ENCODE measurements at regions not wholly inside any gene's neighbourhood (a gene's known extent, or its start where the extent isn't known, plus 50 kb on each side); places are given as distances from the start of the nearest gene placed in this dataset.

DNA sequence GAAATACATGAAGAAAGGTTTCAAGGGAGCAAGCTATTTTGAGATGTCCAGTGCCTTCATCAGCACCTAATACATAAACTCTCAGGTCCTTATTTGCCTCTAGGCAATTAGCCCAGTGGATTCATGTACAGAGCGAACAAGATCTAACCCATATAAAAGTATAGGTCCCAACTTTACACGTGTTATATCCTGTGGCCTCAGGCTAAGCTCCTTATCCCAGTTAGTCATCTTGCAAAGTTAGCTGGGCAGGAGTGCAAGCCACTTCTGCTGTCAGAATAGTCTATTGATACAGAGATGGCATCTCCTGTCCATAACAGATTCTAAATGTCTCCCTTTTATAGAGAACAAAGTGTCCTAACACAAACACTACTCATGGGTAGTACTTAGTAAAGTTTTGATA lies 203.9 kb upstream of the PIK3C3 start:
- no peaks in the 10 kb centered on the region for H3K79me2 ChIP-seq (ENCODE audit: control insufficient read depth, low read length)

DNA sequence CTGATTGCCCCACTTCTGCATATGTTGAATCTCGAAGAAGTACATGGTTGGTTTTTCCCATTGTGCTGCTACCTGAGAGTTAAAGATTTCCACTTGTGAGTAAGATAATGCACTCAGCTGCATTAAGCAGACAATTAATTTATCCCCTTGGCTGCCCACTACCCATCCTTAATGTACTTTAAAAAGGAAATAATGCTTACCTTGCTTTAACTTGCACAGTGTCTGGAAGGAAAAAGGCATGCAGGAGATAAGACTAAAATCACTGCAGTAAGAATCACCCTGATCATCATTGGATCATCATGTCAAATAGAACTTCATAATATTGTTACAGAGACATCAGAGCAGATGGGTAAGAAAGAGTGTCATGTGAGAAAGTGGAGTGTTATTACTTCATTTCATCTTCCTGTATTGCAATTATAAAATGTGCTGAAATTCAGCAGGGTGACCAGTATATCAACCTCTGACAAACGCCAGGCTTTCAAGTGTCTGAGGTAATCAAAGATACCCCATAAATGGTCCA lies 207.3 kb upstream of the PIK3C3 start:
- H3K27me3 ChIP-seq (ENCODE audit: control insufficient read depth, low read length) = no peaks in the 10 kb centered on the region
- no peaks in the 10 kb centered on the region for H3K4me1 ChIP-seq (ENCODE audit: control insufficient read depth, low read length)
- H3K4me2 ChIP-seq (ENCODE audit: low read length) = no peak overlapping the region

More for the DNA sequence above, 203.9 kb upstream of the PIK3C3 start:
- H4K20me1 ChIP-seq (ENCODE audit: control insufficient read depth, insufficient read depth, low read depth, low read length) = no peaks in the 10 kb centered on the region
- no peak overlapping the region for H3K4me3 ChIP-seq (ENCODE audit: low read length)
- no peak overlapping the region for H3K27ac ChIP-seq (ENCODE audit: low read depth, low read length)
- H3K27me3 ChIP-seq (ENCODE audit: control insufficient read depth, low read length) = no peaks in the 10 kb centered on the region
- H3K4me1 ChIP-seq (ENCODE audit: control insufficient read depth, low read length) = no peaks in the 10 kb centered on the region
- no peaks in the 10 kb centered on the region for H3K9me2 ChIP-seq (replicated peaks; ENCODE audit: control insufficient read depth, low read length)
- no peak overlapping the region for H3K4me2 ChIP-seq (ENCODE audit: low read length)
- no peaks in the 10 kb centered on the region for H3K36me3 ChIP-seq (ENCODE audit: control insufficient read depth, low read length)
- TF ChIP-seq EZH2phosphoT487 (IDR thresholded peaks at IDR 0.05; ENCODE audit: borderline replicate concordance, low read length) (no peak), CTCF (IDR thresholded peaks at IDR 0.05; ENCODE audit: low read depth, low read length, poor library complexity, severe bottlenecking) (no peak)
- no peaks in the 10 kb centered on the region for H3F3A ChIP-seq (ENCODE audit: control insufficient read depth, insufficient read depth)
- no peaks in the 10 kb centered on the region for H3K9me3 ChIP-seq (ENCODE audit: control insufficient read depth, insufficient read depth, low read length)

DNA sequence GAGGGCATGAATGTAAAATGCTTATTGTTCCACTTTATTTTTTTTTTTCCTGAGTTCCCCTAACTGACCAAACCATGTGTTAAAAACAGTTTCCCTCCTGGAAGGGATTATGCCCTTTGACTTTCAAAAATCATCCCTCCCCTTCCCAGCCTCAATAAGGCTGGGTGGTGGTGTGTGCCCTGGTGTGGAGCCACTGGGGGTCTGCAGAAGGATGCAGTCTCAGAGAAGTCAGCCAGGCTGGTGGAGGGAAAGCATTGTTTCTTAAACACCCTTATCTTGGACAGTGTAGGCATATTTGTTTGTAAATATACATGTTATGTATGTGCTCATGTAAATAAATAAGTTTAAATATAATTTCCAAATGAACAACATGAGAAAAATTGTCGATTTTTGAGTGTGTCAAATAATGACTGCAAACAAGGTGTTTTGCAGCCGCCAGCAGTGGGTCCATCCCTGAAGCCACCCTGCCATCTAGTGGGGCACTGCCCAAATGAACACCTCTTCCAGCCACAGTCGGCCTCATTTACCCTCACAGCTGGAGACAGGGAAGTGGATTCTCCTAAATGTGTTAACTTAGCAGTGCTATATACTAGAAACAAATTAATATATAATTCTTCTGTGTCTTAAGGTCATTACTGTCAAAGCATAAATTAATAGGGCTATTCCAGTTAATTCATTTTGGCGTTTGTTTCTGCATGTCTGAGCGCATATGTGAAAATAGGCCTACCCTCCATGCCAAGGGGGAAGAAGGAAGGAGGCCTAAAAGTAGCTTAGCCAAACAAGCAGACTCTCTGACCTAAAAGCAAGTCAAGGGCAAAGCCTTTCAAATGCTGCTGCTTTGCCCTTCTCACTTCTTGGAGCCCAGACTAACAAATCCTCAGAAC lies 209.6 kb upstream of the PIK3C3 start:
- H4K20me1 ChIP-seq (ENCODE audit: control insufficient read depth, insufficient read depth, low read depth, low read length) = no peaks in the 10 kb centered on the region
- H3K4me1 ChIP-seq (ENCODE audit: control insufficient read depth, low read length) = no peaks in the 10 kb centered on the region
- no peak overlapping the region for H3K4me2 ChIP-seq (ENCODE audit: low read length)
- no peaks in the 10 kb centered on the region for H3K36me3 ChIP-seq (ENCODE audit: control insufficient read depth, low read length)
- H3K27me3 ChIP-seq (ENCODE audit: control insufficient read depth, low read length) = no peaks in the 10 kb centered on the region
- no peaks in the 10 kb centered on the region for H3K9me3 ChIP-seq (ENCODE audit: control insufficient read depth, insufficient read depth, low read length)
- TF ChIP-seq EZH2phosphoT487 (IDR thresholded peaks at IDR 0.05; ENCODE audit: borderline replicate concordance, low read length) (no peak), CTCF (IDR thresholded peaks at IDR 0.05; ENCODE audit: low read depth, low read length, poor library complexity, severe bottlenecking) (peak; percentile 47)
- no peaks in the 10 kb centered on the region for H3F3A ChIP-seq (ENCODE audit: control insufficient read depth, insufficient read depth)
- no peaks in the 10 kb centered on the region for H3K79me2 ChIP-seq (ENCODE audit: control insufficient read depth, low read length)
- H3K9me2 ChIP-seq (replicated peaks; ENCODE audit: control insufficient read depth, low read length) = no peaks in the 10 kb centered on the region
- H3K4me3 ChIP-seq (ENCODE audit: low read length) = no peak overlapping the region
- H3K27ac ChIP-seq (ENCODE audit: low read depth, low read length) = no peak overlapping the region

More for the DNA sequence above, 207.3 kb upstream of the PIK3C3 start:
- TF ChIP-seq CTCF (IDR thresholded peaks at IDR 0.05; ENCODE audit: low read depth, low read length, poor library complexity, severe bottlenecking) = no peak
- no peak for TF ChIP-seq EZH2phosphoT487 (IDR thresholded peaks at IDR 0.05; ENCODE audit: borderline replicate concordance, low read length)
- no peak overlapping the region for H3K4me3 ChIP-seq (ENCODE audit: low read length)
- no peak overlapping the region for H3K27ac ChIP-seq (ENCODE audit: low read depth, low read length)
- H3K36me3 ChIP-seq (ENCODE audit: control insufficient read depth, low read length) = no peaks in the 10 kb centered on the region
- no peaks in the 10 kb centered on the region for H3K9me3 ChIP-seq (ENCODE audit: control insufficient read depth, insufficient read depth, low read length)
- no peaks in the 10 kb centered on the region for H3K9me2 ChIP-seq (replicated peaks; ENCODE audit: control insufficient read depth, low read length)
- no peaks in the 10 kb centered on the region for H3K79me2 ChIP-seq (ENCODE audit: control insufficient read depth, low read length)
- no peaks in the 10 kb centered on the region for H4K20me1 ChIP-seq (ENCODE audit: control insufficient read depth, insufficient read depth, low read depth, low read length)
- H3F3A ChIP-seq (ENCODE audit: control insufficient read depth, insufficient read depth) = no peaks in the 10 kb centered on the region

Data from DOHH2 (cell line).